Immature natural killer cell (primary cell): ENCODE measurements at regions not wholly inside any gene's neighbourhood (a gene's known extent, or its start where the extent isn't known, plus 50 kb on each side); places are given as distances from the start of the nearest gene placed in this dataset.
A peak's percentile ranks its signal among the peaks of the same experiment; 100 is the strongest.

Experiments
- DNase-seq, 3 donors: peaks; one replicate each; pipeline ENCODE4 v3.0.0; 2022; ENCODE audit warnings: mixed read lengths in 1 of 3
- H3K27ac Mint-ChIP-seq, 6 donors: one replicate each; pipeline ENCODE4 v1.8.0; 2020; ENCODE audit warnings: mixed read lengths in 6 of 6, mild to moderate bottlenecking in 5 of 6, inconsistent platforms in 4 of 6, moderate library complexity in 3 of 6
- H3K27me3 Mint-ChIP-seq, 3 donors: one replicate each; pipeline ENCODE4 v1.8.0; 2020 to 2021; ENCODE audit warnings: low read depth in 3 of 3, mild to moderate bottlenecking in 3 of 3, mixed read lengths in 3 of 3, moderate library complexity in 3 of 3, inconsistent platforms in 1 of 3
- H3K36me3 Mint-ChIP-seq, 3 donors: one replicate each; pipeline ENCODE4 v1.8.0; 2020; ENCODE audit warnings: mixed read lengths in 3 of 3, inconsistent platforms in 2 of 3, mild to moderate bottlenecking in 2 of 3
- H3K4me1 Mint-ChIP-seq, 2 donors: one replicate each; pipeline ENCODE4 v1.8.0; 2020; ENCODE audit warnings: inconsistent platforms in 2 of 2, mild to moderate bottlenecking in 2 of 2, mixed read lengths in 2 of 2, moderate library complexity in 1 of 2
- H3K4me3 Mint-ChIP-seq, 5 donors: one replicate each; pipeline ENCODE4 v1.8.0; 2020; ENCODE audit warnings: mild to moderate bottlenecking in 5 of 5, mixed read lengths in 5 of 5, inconsistent platforms in 3 of 5, moderate library complexity in 3 of 5
- H3K9me3 Mint-ChIP-seq, 6 donors: one replicate each; pipeline ENCODE4 v1.8.0; 2020; ENCODE audit warnings: mild to moderate bottlenecking in 6 of 6, mixed read lengths in 6 of 6, inconsistent platforms in 4 of 6, moderate library complexity in 3 of 6

GRCh38 chr3:43865887-43866528 lies 175.3 kb downstream of the ABHD5 start:
- no peak for DNase-seq
- no peak overlapping the region for H3K27ac Mint-ChIP-seq
- H3K4me1 Mint-ChIP-seq = no peaks in the 10 kb centered on the region
- no peaks in the 10 kb centered on the region for H3K9me3 Mint-ChIP-seq
- H3K27me3 Mint-ChIP-seq = peaks cover 0 to 10% (median 4%) of the 10 kb centered on the region in 3 donors
- no peaks in the 10 kb centered on the region for H3K36me3 Mint-ChIP-seq
- no peak overlapping the region for H3K4me3 Mint-ChIP-seq

- Mint-ChIP-seq H3K36me3 (no peaks in the 10 kb centered on the region), H3K27me3 (peaks cover 0 to 10% (median 4%) of the 10 kb centered on the region in 3 donors), H3K27ac (no peak overlapping the region), H3K9me3 (no peaks in the 10 kb centered on the region), H3K4me3 (no peak overlapping the region), H3K4me1 (no peaks in the 10 kb centered on the region)
- no peak for DNase-seq
Measured at GRCh38 chr3:43866529-43867353, 176.0 kb downstream of the ABHD5 start.

GRCh38 chr3:43867436-43868072 lies 176.8 kb downstream of the ABHD5 start:
- Mint-ChIP-seq H3K9me3 (no peaks in the 10 kb centered on the region), H3K36me3 (no peaks in the 10 kb centered on the region), H3K4me3 (no peak overlapping the region), H3K27me3 (peaks cover 0 to 14% (median 4%) of the 10 kb centered on the region in 3 donors), H3K4me1 (no peaks in the 10 kb centered on the region), H3K27ac (no peak overlapping the region)
- no peak for DNase-seq

- Mint-ChIP-seq H3K27ac (no peak overlapping the region), H3K9me3 (no peaks in the 10 kb centered on the region), H3K36me3 (no peaks in the 10 kb centered on the region), H3K4me1 (no peaks in the 10 kb centered on the region), H3K4me3 (no peak overlapping the region), H3K27me3 (peaks cover 0 to 16% (median 4%) of the 10 kb centered on the region in 3 donors)
- no peak for DNase-seq
Measured at GRCh38 chr3:43869491-43869890, 178.8 kb downstream of the ABHD5 start.

GRCh38 chr3:43870120-43870519 lies 179.4 kb downstream of the ABHD5 start:
- Mint-ChIP-seq H3K9me3 (no peaks in the 10 kb centered on the region), H3K4me1 (no peaks in the 10 kb centered on the region), H3K27ac (no peak overlapping the region), H3K4me3 (no peak overlapping the region), H3K36me3 (no peaks in the 10 kb centered on the region), H3K27me3 (peaks cover 0 to 16% (median 4%) of the 10 kb centered on the region in 3 donors)
- no peak for DNase-seq

- H3K27me3 Mint-ChIP-seq = peaks cover 0 to 16% (median 2%) of the 10 kb centered on the region in 3 donors
- no peaks in the 10 kb centered on the region for H3K36me3 Mint-ChIP-seq
Measured at GRCh38 chr3:43870844-43871626, 180.3 kb downstream of the ABHD5 start.

GRCh38 chr3:43871627-43872245 lies 181.0 kb downstream of the ABHD5 start:
- no peaks in the 10 kb centered on the region for H3K9me3 Mint-ChIP-seq
- DNase-seq = no peak
- no peak overlapping the region for H3K4me3 Mint-ChIP-seq
- no peak overlapping the region for H3K27ac Mint-ChIP-seq
- H3K36me3 Mint-ChIP-seq = no peaks in the 10 kb centered on the region
- peaks cover 0 to 16% (median 2%) of the 10 kb centered on the region in 3 donors for H3K27me3 Mint-ChIP-seq
- no peaks in the 10 kb centered on the region for H3K4me1 Mint-ChIP-seq

More at GRCh38 chr3:43870844-43871626, 180.3 kb downstream of the ABHD5 start:
- no peak overlapping the region for H3K27ac Mint-ChIP-seq
- H3K9me3 Mint-ChIP-seq = no peaks in the 10 kb centered on the region
- no peaks in the 10 kb centered on the region for H3K4me1 Mint-ChIP-seq
- DNase-seq = no peak
- H3K4me3 Mint-ChIP-seq = no peak overlapping the region

GRCh38 chr3:43872301-43872700 lies 181.6 kb downstream of the ABHD5 start:
- H3K36me3 Mint-ChIP-seq = no peaks in the 10 kb centered on the region
- H3K4me3 Mint-ChIP-seq = no peak overlapping the region
- no peak for DNase-seq
- no peaks in the 10 kb centered on the region for H3K4me1 Mint-ChIP-seq
- H3K9me3 Mint-ChIP-seq = no peaks in the 10 kb centered on the region
- peaks cover 0 to 19% (median 2%) of the 10 kb centered on the region in 3 donors for H3K27me3 Mint-ChIP-seq
- H3K27ac Mint-ChIP-seq = no peak overlapping the region

- DNase-seq = no peak
- Mint-ChIP-seq H3K27ac (peak overlapping the region in 1 of 6 donors; percentile 5), H3K36me3 (no peaks in the 10 kb centered on the region), H3K4me3 (no peak overlapping the region), H3K4me1 (no peaks in the 10 kb centered on the region), H3K9me3 (no peaks in the 10 kb centered on the region), H3K27me3 (peaks cover 0 to 22% (median 3%) of the 10 kb centered on the region in 3 donors)
Measured at GRCh38 chr3:43872901-43873300, 182.2 kb downstream of the ABHD5 start.

GRCh38 chr3:43873723-43874122 lies 183.0 kb downstream of the ABHD5 start:
- Mint-ChIP-seq H3K9me3 (no peaks in the 10 kb centered on the region), H3K4me1 (no peaks in the 10 kb centered on the region), H3K4me3 (no peak overlapping the region), H3K36me3 (no peaks in the 10 kb centered on the region), H3K27me3 (peaks cover 0 to 18% (median 5%) of the 10 kb centered on the region in 3 donors), H3K27ac (no peak overlapping the region)
- DNase-seq = no peak

GRCh38 chr3:43874290-43874689 lies 183.6 kb downstream of the ABHD5 start:
- no peaks in the 10 kb centered on the region for H3K9me3 Mint-ChIP-seq
- H3K4me3 Mint-ChIP-seq = no peak overlapping the region
- no peaks in the 10 kb centered on the region for H3K4me1 Mint-ChIP-seq
- peaks cover 0 to 18% (median 2%) of the 10 kb centered on the region in 3 donors for H3K27me3 Mint-ChIP-seq
- H3K36me3 Mint-ChIP-seq = no peaks in the 10 kb centered on the region
- DNase-seq = no peak
- no peak overlapping the region for H3K27ac Mint-ChIP-seq

GRCh38 chr3:43874731-43875130 lies 184.0 kb downstream of the ABHD5 start:
- Mint-ChIP-seq H3K4me3 (no peak overlapping the region), H3K27ac (no peak overlapping the region), H3K4me1 (no peaks in the 10 kb centered on the region), H3K36me3 (no peaks in the 10 kb centered on the region), H3K9me3 (no peaks in the 10 kb centered on the region), H3K27me3 (peaks cover 0 to 19% (median 2%) of the 10 kb centered on the region in 3 donors)
- no peak for DNase-seq

GRCh38 chr3:43876648-43877047 lies 185.9 kb downstream of the ABHD5 start:
- no peaks in the 10 kb centered on the region for H3K36me3 Mint-ChIP-seq
- H3K9me3 Mint-ChIP-seq = no peaks in the 10 kb centered on the region
- no peaks in the 10 kb centered on the region for H3K4me1 Mint-ChIP-seq

More at GRCh38 chr3:43876648-43877047, 185.9 kb downstream of the ABHD5 start:
- Mint-ChIP-seq H3K4me3 (no peak overlapping the region), H3K27ac (no peak overlapping the region), H3K27me3 (peaks cover 0 to 19% (median 2%) of the 10 kb centered on the region in 3 donors)
- DNase-seq = no peak
